22Rv1 (cell line): ENCODE measurements at regions not wholly inside any gene's neighbourhood (a gene's known extent, or its start where the extent isn't known, plus 50 kb on each side); places are given as distances from the start of the nearest gene placed in this dataset.

Experiments used
- H3K27ac ChIP-seq: fragments of 450-650 bp; 2 replicates; pipeline ENCODE4 v1.5.1; 2017
- ZFX ChIP-seq: fragments of 450-650 bp; IDR thresholded peaks from 2 replicates; pipeline ENCODE4 v1.6.1; 2017; ENCODE audit warnings: antibody characterized with exemption, borderline replicate concordance
- TF ChIP-seq, protein P1 (sequence below): fragments of 450-650 bp; IDR thresholded peaks from 2 replicates; pipeline ENCODE4 v1.5.1; 2017; ENCODE audit warnings: mild to moderate bottlenecking

DNA sequence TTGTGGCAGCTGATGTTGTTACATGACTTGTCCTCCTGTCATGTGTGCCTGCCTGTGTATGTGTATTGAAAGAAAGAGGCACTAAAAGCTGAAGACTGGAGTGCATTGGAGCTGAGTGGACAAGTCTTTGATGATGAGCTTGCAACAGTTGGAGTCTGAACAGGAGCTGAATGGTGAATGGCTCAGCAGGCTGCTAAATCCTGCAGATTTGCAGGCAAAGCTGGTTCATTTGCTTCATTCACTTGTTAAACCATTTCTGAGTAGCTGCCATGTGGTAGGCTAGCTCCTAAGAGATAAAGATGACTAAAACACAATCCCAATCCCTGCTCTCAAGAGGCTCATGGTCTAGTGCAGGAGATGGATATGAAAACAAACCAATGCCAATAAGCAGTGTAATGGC, 217.3 kb downstream of the CHRDL1 start:
- no peak for TF ChIP-seq ZFX
- H3K27ac ChIP-seq: no peak overlapping the region

- no peak for TF ChIP-seq ZFX
- TF ChIP-seq, protein P1, sequence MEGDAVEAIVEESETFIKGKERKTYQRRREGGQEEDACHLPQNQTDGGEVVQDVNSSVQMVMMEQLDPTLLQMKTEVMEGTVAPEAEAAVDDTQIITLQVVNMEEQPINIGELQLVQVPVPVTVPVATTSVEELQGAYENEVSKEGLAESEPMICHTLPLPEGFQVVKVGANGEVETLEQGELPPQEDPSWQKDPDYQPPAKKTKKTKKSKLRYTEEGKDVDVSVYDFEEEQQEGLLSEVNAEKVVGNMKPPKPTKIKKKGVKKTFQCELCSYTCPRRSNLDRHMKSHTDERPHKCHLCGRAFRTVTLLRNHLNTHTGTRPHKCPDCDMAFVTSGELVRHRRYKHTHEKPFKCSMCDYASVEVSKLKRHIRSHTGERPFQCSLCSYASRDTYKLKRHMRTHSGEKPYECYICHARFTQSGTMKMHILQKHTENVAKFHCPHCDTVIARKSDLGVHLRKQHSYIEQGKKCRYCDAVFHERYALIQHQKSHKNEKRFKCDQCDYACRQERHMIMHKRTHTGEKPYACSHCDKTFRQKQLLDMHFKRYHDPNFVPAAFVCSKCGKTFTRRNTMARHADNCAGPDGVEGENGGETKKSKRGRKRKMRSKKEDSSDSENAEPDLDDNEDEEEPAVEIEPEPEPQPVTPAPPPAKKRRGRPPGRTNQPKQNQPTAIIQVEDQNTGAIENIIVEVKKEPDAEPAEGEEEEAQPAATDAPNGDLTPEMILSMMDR: no peak
- H3K27ac ChIP-seq: no peak overlapping the region
Observed at GRCh38 chrX:110584083-110584482, 211.5 kb downstream of the CHRDL1 start.

- H3K27ac ChIP-seq: no peak overlapping the region
- TF ChIP-seq ZFX: no peak
- TF ChIP-seq, protein P1: no peak
Observed at GRCh38 chrX:110588164-110588563, 207.5 kb downstream of the CHRDL1 start.

- H3K27ac ChIP-seq: no peak overlapping the region
- TF ChIP-seq ZFX: no peak
- TF ChIP-seq, protein P1: no peak
Observed at GRCh38 chrX:110588853-110589252, 206.8 kb downstream of the CHRDL1 start.

- TF ChIP-seq, protein P1: no peak
- no peak for TF ChIP-seq ZFX
- H3K27ac ChIP-seq: no peak overlapping the region
Observed at GRCh38 chrX:110600745-110601310, 194.8 kb downstream of the CHRDL1 start.

DNA sequence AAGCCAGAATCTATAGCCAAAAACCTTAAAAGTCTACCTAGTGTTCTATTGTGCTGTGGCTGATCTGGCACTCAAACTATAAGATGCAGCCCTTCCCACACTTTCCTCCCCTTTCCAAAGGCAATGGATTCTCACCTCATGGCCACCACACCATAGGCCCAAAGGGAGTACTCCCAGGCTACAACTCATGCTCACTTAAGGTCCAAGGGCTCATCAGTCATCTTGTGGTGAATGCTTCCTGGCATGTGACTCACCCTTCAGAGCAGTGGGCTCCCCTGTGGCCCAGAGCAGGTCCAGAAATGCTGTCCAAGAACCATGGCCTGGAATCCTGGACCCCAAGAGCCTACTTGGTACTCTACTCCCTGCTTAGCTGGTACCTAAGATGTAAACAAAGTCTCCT, 181.0 kb downstream of the CHRDL1 start:
- TF ChIP-seq ZFX: no peak
- TF ChIP-seq, protein P1: no peak
- H3K27ac ChIP-seq: no peak overlapping the region
